ENCODE measurements at regions not wholly inside any gene's neighbourhood (a gene's known extent, or its start where the extent isn't known, plus 50 kb on each side); places are given as distances from the start of the nearest gene placed in this dataset.

DNA sequence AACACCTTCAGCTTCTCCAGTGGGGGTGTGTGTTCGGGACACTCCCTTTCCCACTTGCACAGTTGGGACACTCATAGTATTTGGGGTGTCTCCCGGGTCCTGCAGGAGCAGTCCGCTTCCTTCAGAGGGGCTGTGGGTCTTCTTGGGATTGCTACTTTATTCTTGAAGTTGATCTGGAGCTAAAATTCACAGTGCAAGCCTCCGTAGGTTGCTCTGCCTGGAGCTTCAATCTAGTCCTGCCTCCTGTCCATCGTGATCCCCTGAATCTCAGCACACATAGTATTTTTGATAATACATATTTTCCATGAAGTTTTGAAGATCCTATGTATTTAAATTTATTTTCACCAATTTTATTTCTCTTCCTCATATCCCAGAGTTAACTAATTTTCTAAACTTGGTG lies 902.1 kb downstream of the LTN1 start:
- DNase-seq: no peak
- Mint-ChIP-seq H3K27me3 (ENCODE audit: insufficient read depth) (peaks cover 6% of the 10 kb centered on the region), H3K4me1 (peaks cover 37% of the 10 kb centered on the region), H3K9me3 (peaks cover 18% of the 10 kb centered on the region), H3K27ac (peak overlapping the region; percentile 95), H3K4me3 (peak overlapping the region; percentile 46), H3K36me3 (ENCODE audit: low read depth) (peaks cover 10% of the 10 kb centered on the region)
- no peaks in the 10 kb centered on the region for H3K36me3 ChIP-seq (ENCODE audit: control insufficient read depth, insufficient read depth, low read length)
- H3K4me1 ChIP-seq (ENCODE audit: control insufficient read depth, insufficient read depth, low read length): peaks cover 14% of the 10 kb centered on the region
- TF ChIP-seq, protein P1, sequence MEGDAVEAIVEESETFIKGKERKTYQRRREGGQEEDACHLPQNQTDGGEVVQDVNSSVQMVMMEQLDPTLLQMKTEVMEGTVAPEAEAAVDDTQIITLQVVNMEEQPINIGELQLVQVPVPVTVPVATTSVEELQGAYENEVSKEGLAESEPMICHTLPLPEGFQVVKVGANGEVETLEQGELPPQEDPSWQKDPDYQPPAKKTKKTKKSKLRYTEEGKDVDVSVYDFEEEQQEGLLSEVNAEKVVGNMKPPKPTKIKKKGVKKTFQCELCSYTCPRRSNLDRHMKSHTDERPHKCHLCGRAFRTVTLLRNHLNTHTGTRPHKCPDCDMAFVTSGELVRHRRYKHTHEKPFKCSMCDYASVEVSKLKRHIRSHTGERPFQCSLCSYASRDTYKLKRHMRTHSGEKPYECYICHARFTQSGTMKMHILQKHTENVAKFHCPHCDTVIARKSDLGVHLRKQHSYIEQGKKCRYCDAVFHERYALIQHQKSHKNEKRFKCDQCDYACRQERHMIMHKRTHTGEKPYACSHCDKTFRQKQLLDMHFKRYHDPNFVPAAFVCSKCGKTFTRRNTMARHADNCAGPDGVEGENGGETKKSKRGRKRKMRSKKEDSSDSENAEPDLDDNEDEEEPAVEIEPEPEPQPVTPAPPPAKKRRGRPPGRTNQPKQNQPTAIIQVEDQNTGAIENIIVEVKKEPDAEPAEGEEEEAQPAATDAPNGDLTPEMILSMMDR (conservative IDR thresholded peaks at IDR 0.05): no peak
- H3K9me3 ChIP-seq (ENCODE audit: control insufficient read depth, low read length): peaks cover 21% of the 10 kb centered on the region
- peak overlapping the region; percentile 36 for H3K9ac ChIP-seq (ENCODE audit: extremely low read depth, low read length, poor library complexity, severe bottlenecking)
- WGBS, 2 experiments (ENCODE audit: insufficient coverage in 1 of 2, insufficient read length in 1 of 2): 83% methylated on average over 5 of the region's 5 CpGs; no CpG with 5 or more reads in 1 of the 2 experiments
- no peak overlapping the region for H3K27ac ChIP-seq (ENCODE audit: low read depth, low read length)
- H3K4me3 ChIP-seq (ENCODE audit: low read length): peak overlapping the region; percentile 57
- no peaks in the 10 kb centered on the region for H3K27me3 ChIP-seq (ENCODE audit: control insufficient read depth, insufficient read depth, low read length, poor library complexity, severe bottlenecking)

DNA sequence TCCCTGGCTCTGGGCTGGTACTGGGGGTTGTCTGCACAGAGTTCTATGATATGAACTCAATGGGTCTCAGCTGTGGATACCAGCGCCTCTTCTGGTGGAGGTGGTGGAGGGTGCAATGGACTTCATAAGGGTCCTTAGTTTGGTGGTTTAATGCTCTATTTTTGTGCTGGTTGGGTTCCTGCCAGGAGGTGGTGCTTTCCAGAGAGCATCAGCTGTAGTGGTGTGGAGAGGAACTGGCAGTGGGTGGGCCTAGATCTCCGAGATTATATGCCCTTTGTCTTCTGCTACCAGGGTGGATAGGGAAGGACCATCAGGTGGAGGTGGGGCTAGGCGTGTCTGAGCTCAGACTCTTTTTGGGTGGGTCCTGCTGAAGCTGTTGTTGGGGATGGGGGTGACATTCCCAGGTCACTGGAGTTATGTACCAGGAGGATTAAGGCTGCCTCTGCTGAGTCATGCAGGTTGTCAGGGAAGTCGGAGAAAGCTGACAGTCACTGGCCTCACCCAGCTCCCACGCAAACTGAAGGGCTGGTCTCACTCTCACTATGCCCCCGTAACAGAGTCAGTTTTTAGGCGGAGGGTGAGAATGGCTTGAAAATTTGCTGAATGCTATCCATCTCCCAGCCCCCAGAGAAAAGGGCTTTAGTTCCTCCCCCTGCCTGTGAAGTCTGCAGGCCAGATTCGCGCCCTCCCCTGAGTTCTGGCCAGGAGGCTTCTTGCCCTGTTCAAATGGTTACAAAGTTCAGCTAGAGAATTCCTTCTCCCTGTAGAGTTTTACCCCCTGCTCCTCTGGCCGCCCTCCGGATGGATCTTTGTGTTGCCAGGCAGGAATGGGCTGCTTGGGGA lies 902.9 kb downstream of the LTN1 start:
- peaks cover 14% of the 10 kb centered on the region for H3K4me1 ChIP-seq (ENCODE audit: control insufficient read depth, insufficient read depth, low read length)
- H3K9ac ChIP-seq (ENCODE audit: extremely low read depth, low read length, poor library complexity, severe bottlenecking): peak overlapping the region; percentile 36
- Mint-ChIP-seq H3K4me1 (peaks cover 37% of the 10 kb centered on the region), H3K9me3 (peaks cover 18% of the 10 kb centered on the region), H3K36me3 (ENCODE audit: low read depth) (peaks cover 10% of the 10 kb centered on the region), H3K27ac (peak overlapping the region; percentile 95), H3K4me3 (peak overlapping the region; percentile 46), H3K27me3 (ENCODE audit: insufficient read depth) (peaks cover 6% of the 10 kb centered on the region)
- H3K4me3 ChIP-seq (ENCODE audit: low read length): peak overlapping the region; percentile 57
- H3K27me3 ChIP-seq (ENCODE audit: control insufficient read depth, insufficient read depth, low read length, poor library complexity, severe bottlenecking): no peaks in the 10 kb centered on the region
- DNase-seq: peak; percentile 87
- 66 to 77% methylated on average over 5 to 11 of the region's 11 CpGs for WGBS, 2 experiments (ENCODE audit: insufficient coverage in 1 of 2, insufficient read length in 1 of 2)
- H3K9me3 ChIP-seq (ENCODE audit: control insufficient read depth, low read length): peaks cover 21% of the 10 kb centered on the region
- no peak overlapping the region for H3K27ac ChIP-seq (ENCODE audit: low read depth, low read length)
- no peaks in the 10 kb centered on the region for H3K36me3 ChIP-seq (ENCODE audit: control insufficient read depth, insufficient read depth, low read length)
- TF ChIP-seq, protein P1 (conservative IDR thresholded peaks at IDR 0.05): peak; percentile 66

DNA sequence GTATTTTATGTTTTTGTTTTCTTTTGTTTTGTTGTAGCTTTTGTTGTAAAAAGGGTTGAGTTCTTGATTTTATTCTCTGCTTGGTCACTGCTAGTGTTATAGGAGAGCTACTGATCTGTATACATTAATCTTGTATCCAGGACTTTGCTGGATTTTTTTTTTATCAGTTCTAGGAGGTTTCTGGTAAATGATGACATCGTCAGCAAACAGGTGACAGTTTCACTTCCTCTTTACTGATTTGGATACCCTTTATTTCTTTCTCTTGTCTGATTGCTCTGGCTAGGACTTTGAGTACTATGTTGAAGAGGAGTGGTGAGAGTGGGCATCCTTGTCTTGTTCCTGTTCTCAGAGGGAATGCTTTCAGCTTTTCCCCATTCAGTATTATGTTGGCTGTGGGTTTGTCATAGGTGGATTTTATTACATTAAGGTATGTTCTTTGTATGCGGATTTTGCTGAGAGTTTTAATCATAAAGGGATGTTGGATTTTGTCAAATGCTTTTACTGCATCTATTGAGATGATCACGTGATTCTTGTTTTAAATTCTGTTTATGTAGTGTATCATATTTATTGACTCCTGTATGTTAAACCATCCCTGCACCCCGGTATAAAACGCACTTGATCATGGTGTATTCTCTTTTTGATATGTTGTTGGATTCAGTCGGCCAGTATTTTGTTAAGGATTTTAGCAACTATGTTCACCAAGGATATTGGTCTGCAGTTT lies 905.7 kb downstream of the LTN1 start:
- H3K27me3 ChIP-seq (ENCODE audit: control insufficient read depth, insufficient read depth, low read length, poor library complexity, severe bottlenecking): no peaks in the 10 kb centered on the region
- H3K9me3 ChIP-seq (ENCODE audit: control insufficient read depth, low read length): peaks cover 21% of the 10 kb centered on the region
- H3K4me1 ChIP-seq (ENCODE audit: control insufficient read depth, insufficient read depth, low read length): peaks cover 14% of the 10 kb centered on the region
- H3K36me3 ChIP-seq (ENCODE audit: control insufficient read depth, insufficient read depth, low read length): no peaks in the 10 kb centered on the region
- Mint-ChIP-seq H3K4me1 (peaks cover 37% of the 10 kb centered on the region), H3K27me3 (ENCODE audit: insufficient read depth) (peaks cover 6% of the 10 kb centered on the region), H3K4me3 (no peak overlapping the region), H3K27ac (no peak overlapping the region), H3K36me3 (ENCODE audit: low read depth) (peaks cover 10% of the 10 kb centered on the region), H3K9me3 (peaks cover 18% of the 10 kb centered on the region)
- TF ChIP-seq, protein P1 (conservative IDR thresholded peaks at IDR 0.05): no peak
- WGBS, 2 experiments (ENCODE audit: insufficient coverage in 1 of 2, insufficient read length in 1 of 2): 95 to 97% methylated on average over 6 of the region's 6 CpGs
- DNase-seq: no peak
- no peak overlapping the region for H3K9ac ChIP-seq (ENCODE audit: extremely low read depth, low read length, poor library complexity, severe bottlenecking)
- H3K27ac ChIP-seq (ENCODE audit: low read depth, low read length): no peak overlapping the region
- no peak overlapping the region for H3K4me3 ChIP-seq (ENCODE audit: low read length)

Data from endodermal cell (in vitro differentiated cells).